ENCODE measurements at regions not wholly inside any gene's neighbourhood (a gene's known extent, or its start where the extent isn't known, plus 50 kb on each side); places are given as distances from the start of the nearest gene placed in this dataset.

GRCh38 chr16:55154262-55154661 is 169.7 kb upstream of the IRX6 start:
- Mint-ChIP-seq H3K4me1 (ENCODE audit: low read depth) (no peaks in the 10 kb centered on the region), H3K27ac (no peak overlapping the region), H3K9me3 (ENCODE audit: low read depth) (no peaks in the 10 kb centered on the region), H3K27me3 (peaks cover 6% of the 10 kb centered on the region), H3K36me3 (no peaks in the 10 kb centered on the region), H3K4me3 (no peak overlapping the region)

- Mint-ChIP-seq H3K4me1 (ENCODE audit: low read depth) (no peaks in the 10 kb centered on the region), H3K4me3 (no peak overlapping the region), H3K27me3 (peaks cover 6% of the 10 kb centered on the region), H3K27ac (no peak overlapping the region), H3K9me3 (ENCODE audit: low read depth) (no peaks in the 10 kb centered on the region), H3K36me3 (no peaks in the 10 kb centered on the region)
These were observed 169.0 kb upstream of the IRX6 start for GRCh38 chr16:55154956-55155355.

- H3K4me1 Mint-ChIP-seq (ENCODE audit: low read depth) = no peaks in the 10 kb centered on the region
- H3K27me3 Mint-ChIP-seq = peaks cover 6% of the 10 kb centered on the region
- no peaks in the 10 kb centered on the region for H3K9me3 Mint-ChIP-seq (ENCODE audit: low read depth)
- H3K4me3 Mint-ChIP-seq = no peak overlapping the region
- H3K36me3 Mint-ChIP-seq = no peaks in the 10 kb centered on the region
- no peak overlapping the region for H3K27ac Mint-ChIP-seq
These were observed 168.2 kb upstream of the IRX6 start for GRCh38 chr16:55155815-55156214.

- Mint-ChIP-seq H3K4me1 (ENCODE audit: low read depth) (no peaks in the 10 kb centered on the region), H3K36me3 (no peaks in the 10 kb centered on the region), H3K4me3 (no peak overlapping the region), H3K9me3 (ENCODE audit: low read depth) (no peaks in the 10 kb centered on the region), H3K27ac (no peak overlapping the region), H3K27me3 (no peaks in the 10 kb centered on the region)
These were observed 154.2 kb upstream of the IRX6 start for GRCh38 chr16:55169780-55170179.

GRCh38 chr16:55171241-55171640 is 152.8 kb upstream of the IRX6 start:
- H3K27me3 Mint-ChIP-seq = no peaks in the 10 kb centered on the region
- H3K9me3 Mint-ChIP-seq (ENCODE audit: low read depth) = no peaks in the 10 kb centered on the region
- H3K4me1 Mint-ChIP-seq (ENCODE audit: low read depth) = no peaks in the 10 kb centered on the region
- no peak overlapping the region for H3K4me3 Mint-ChIP-seq
- H3K27ac Mint-ChIP-seq = no peak overlapping the region
- no peaks in the 10 kb centered on the region for H3K36me3 Mint-ChIP-seq

GRCh38 chr16:55175389-55175788 is 148.6 kb upstream of the IRX6 start:
- Mint-ChIP-seq H3K9me3 (ENCODE audit: low read depth) (no peaks in the 10 kb centered on the region), H3K36me3 (no peaks in the 10 kb centered on the region), H3K27ac (no peak overlapping the region), H3K4me1 (ENCODE audit: low read depth) (no peaks in the 10 kb centered on the region), H3K4me3 (no peak overlapping the region), H3K27me3 (no peaks in the 10 kb centered on the region)

GRCh38 chr16:55176901-55177300 is 147.1 kb upstream of the IRX6 start:
- Mint-ChIP-seq H3K9me3 (ENCODE audit: low read depth) (no peaks in the 10 kb centered on the region), H3K4me1 (ENCODE audit: low read depth) (no peaks in the 10 kb centered on the region), H3K27me3 (no peaks in the 10 kb centered on the region), H3K27ac (no peak overlapping the region), H3K36me3 (no peaks in the 10 kb centered on the region), H3K4me3 (no peak overlapping the region)

- H3K27ac Mint-ChIP-seq = no peak overlapping the region
- no peaks in the 10 kb centered on the region for H3K9me3 Mint-ChIP-seq (ENCODE audit: low read depth)
- no peak overlapping the region for H3K4me3 Mint-ChIP-seq
- no peaks in the 10 kb centered on the region for H3K36me3 Mint-ChIP-seq
- H3K27me3 Mint-ChIP-seq = no peaks in the 10 kb centered on the region
- H3K4me1 Mint-ChIP-seq (ENCODE audit: low read depth) = no peaks in the 10 kb centered on the region
These were observed 144.6 kb upstream of the IRX6 start for GRCh38 chr16:55179411-55179810.

- Mint-ChIP-seq H3K9me3 (ENCODE audit: low read depth) (no peaks in the 10 kb centered on the region), H3K4me1 (ENCODE audit: low read depth) (no peaks in the 10 kb centered on the region), H3K36me3 (no peaks in the 10 kb centered on the region), H3K4me3 (no peak overlapping the region), H3K27me3 (no peaks in the 10 kb centered on the region), H3K27ac (no peak overlapping the region)
These were observed 144.0 kb upstream of the IRX6 start for GRCh38 chr16:55179852-55180585.

GRCh38 chr16:55184052-55184451 is 140.0 kb upstream of the IRX6 start:
- Mint-ChIP-seq H3K36me3 (no peaks in the 10 kb centered on the region), H3K4me3 (no peak overlapping the region), H3K27me3 (peaks cover 5% of the 10 kb centered on the region), H3K9me3 (ENCODE audit: low read depth) (no peaks in the 10 kb centered on the region), H3K4me1 (ENCODE audit: low read depth) (no peaks in the 10 kb centered on the region), H3K27ac (no peak overlapping the region)

GRCh38 chr16:55184619-55185018 is 139.4 kb upstream of the IRX6 start:
- H3K27me3 Mint-ChIP-seq = peaks cover 7% of the 10 kb centered on the region

GRCh38 chr16:55189224-55189623 is 134.8 kb upstream of the IRX6 start:
- no peaks in the 10 kb centered on the region for H3K9me3 Mint-ChIP-seq (ENCODE audit: low read depth)
- no peak overlapping the region for H3K27ac Mint-ChIP-seq
- H3K4me1 Mint-ChIP-seq (ENCODE audit: low read depth) = no peaks in the 10 kb centered on the region
- no peaks in the 10 kb centered on the region for H3K36me3 Mint-ChIP-seq
- H3K27me3 Mint-ChIP-seq = peaks cover 14% of the 10 kb centered on the region
- no peak overlapping the region for H3K4me3 Mint-ChIP-seq

More at GRCh38 chr16:55184619-55185018, 139.4 kb upstream of the IRX6 start:
- Mint-ChIP-seq H3K27ac (no peak overlapping the region), H3K4me3 (no peak overlapping the region), H3K36me3 (no peaks in the 10 kb centered on the region), H3K4me1 (ENCODE audit: low read depth) (no peaks in the 10 kb centered on the region), H3K9me3 (ENCODE audit: low read depth) (no peaks in the 10 kb centered on the region)

- no peaks in the 10 kb centered on the region for H3K36me3 Mint-ChIP-seq
- no peak overlapping the region for H3K27ac Mint-ChIP-seq
- no peak overlapping the region for H3K4me3 Mint-ChIP-seq
- no peaks in the 10 kb centered on the region for H3K4me1 Mint-ChIP-seq (ENCODE audit: low read depth)
- H3K27me3 Mint-ChIP-seq = peaks cover 14% of the 10 kb centered on the region
- no peaks in the 10 kb centered on the region for H3K9me3 Mint-ChIP-seq (ENCODE audit: low read depth)
These were observed 134.0 kb upstream of the IRX6 start for GRCh38 chr16:55189682-55190636.

GRCh38 chr16:55192734-55193133 is 131.3 kb upstream of the IRX6 start:
- Mint-ChIP-seq H3K36me3 (no peaks in the 10 kb centered on the region), H3K27ac (no peak overlapping the region), H3K4me1 (ENCODE audit: low read depth) (no peaks in the 10 kb centered on the region), H3K27me3 (peaks cover 12% of the 10 kb centered on the region), H3K9me3 (ENCODE audit: low read depth) (no peaks in the 10 kb centered on the region), H3K4me3 (no peak overlapping the region)

GRCh38 chr16:55203570-55203969 is 120.4 kb upstream of the IRX6 start:
- H3K4me1 Mint-ChIP-seq (ENCODE audit: low read depth) = no peaks in the 10 kb centered on the region
- no peaks in the 10 kb centered on the region for H3K36me3 Mint-ChIP-seq
- H3K4me3 Mint-ChIP-seq = no peak overlapping the region
- no peak overlapping the region for H3K27ac Mint-ChIP-seq
- H3K27me3 Mint-ChIP-seq = peaks cover 7% of the 10 kb centered on the region
- H3K9me3 Mint-ChIP-seq (ENCODE audit: low read depth) = no peaks in the 10 kb centered on the region
